ENCODE measurements at regions not wholly inside any gene's neighbourhood (a gene's known extent, or its start where the extent isn't known, plus 50 kb on each side); places are given as distances from the start of the nearest gene placed in this dataset.

GRCh38 chr4:135120195-135120594 is 918.6 kb upstream of the PABPC4L start:
- no peaks in the 10 kb centered on the region for H3K36me3 ChIP-seq (ENCODE audit: control insufficient read depth in 2 of 2, extremely low read depth in 1 of 2, insufficient read depth in 2 of 2, low read length in 2 of 2)
- H3K9ac ChIP-seq (replicated peaks; ENCODE audit: extremely low read depth, insufficient read depth, low read length), result no peak overlapping the region
- intact Hi-C loops (cut with micrococcal nuclease) (no loop called here), dilution Hi-C loops (cut with MboI; ENCODE audit: extremely low pct_ligation_motif_present, low sequenced_read_pairs) (no loop called here)
- CTCF ChIA-PET, result no interaction called here
- no peak overlapping the region for H2AFZ ChIP-seq (ENCODE audit: low read depth, low read length)
- POLR2A ChIA-PET, result no interaction called here
- FAIRE-seq (no peak), DNase-seq (ENCODE audit: low read depth, low spot score) (no peak)
- no peaks in the 10 kb centered on the region for H4K20me1 ChIP-seq (replicated peaks; ENCODE audit: control insufficient read depth, extremely low read depth, insufficient read depth, low read length)
- no peaks in the 10 kb centered on the region for H3K79me2 ChIP-seq (ENCODE audit: control insufficient read depth, insufficient read depth, low read length)
- TF ChIP-seq POLR2A (IDR thresholded peaks at IDR 0.05; ENCODE audit: low read depth, low read length) (no peak), POLR2AphosphoS5 (IDR thresholded peaks at IDR 0.05; ENCODE audit: insufficient read depth, low read depth, low read length) (no peak), JUN (IDR thresholded peaks at IDR 0.05; ENCODE audit: borderline replicate concordance, insufficient read depth, insufficient read length, low read depth) (no peak)
- no TSS peak for BruUV-seq (replicated peaks)
- no peak overlapping the region for H3K4me2 ChIP-seq (ENCODE audit: insufficient read depth, low read length)
- H3K9me1 ChIP-seq (replicated peaks; ENCODE audit: control insufficient read depth, extremely low read depth, insufficient read depth, low read length), result no peaks in the 10 kb centered on the region
- no peak overlapping the region for H3K4me3 ChIP-seq (replicated peaks in 1 of 3; ENCODE audit: insufficient read depth in 1 of 3, low read depth in 1 of 3, low read length in 3 of 3)
- H3K27ac ChIP-seq (ENCODE audit: insufficient read depth, low read depth, low read length), result no peak overlapping the region
- H3K4me1 ChIP-seq (ENCODE audit: control insufficient read depth, extremely low read depth, insufficient read depth, low read length), result no peaks in the 10 kb centered on the region
- H3K27me3 ChIP-seq (ENCODE audit: control insufficient read depth in 2 of 2, insufficient read depth in 2 of 2, low read length in 2 of 2), result no peaks in the 10 kb centered on the region
- no peaks in the 10 kb centered on the region for H3K9me3 ChIP-seq (replicated peaks; ENCODE audit: control insufficient read depth, insufficient read depth, low read length)

GRCh38 chr4:135114079-135114478 is 912.5 kb upstream of the PABPC4L start:
- no peaks in the 10 kb centered on the region for H3K27me3 ChIP-seq (ENCODE audit: control insufficient read depth in 2 of 2, insufficient read depth in 2 of 2, low read length in 2 of 2)
- intact Hi-C loops (cut with micrococcal nuclease) (no loop called here), dilution Hi-C loops (cut with MboI; ENCODE audit: extremely low pct_ligation_motif_present, low sequenced_read_pairs) (no loop called here)
- H3K79me2 ChIP-seq (ENCODE audit: control insufficient read depth, insufficient read depth, low read length), result no peaks in the 10 kb centered on the region
- H3K4me2 ChIP-seq (ENCODE audit: insufficient read depth, low read length), result no peak overlapping the region
- DNase-seq (ENCODE audit: low read depth, low spot score) (no peak), FAIRE-seq (no peak)
- H2AFZ ChIP-seq (ENCODE audit: low read depth, low read length), result no peak overlapping the region
- no peaks in the 10 kb centered on the region for H3K4me1 ChIP-seq (ENCODE audit: control insufficient read depth, extremely low read depth, insufficient read depth, low read length)
- H3K36me3 ChIP-seq (ENCODE audit: control insufficient read depth in 2 of 2, extremely low read depth in 1 of 2, insufficient read depth in 2 of 2, low read length in 2 of 2), result no peaks in the 10 kb centered on the region
- TF ChIP-seq POLR2A (IDR thresholded peaks at IDR 0.05; ENCODE audit: low read depth, low read length) (no peak), EZH2 (IDR thresholded peaks at IDR 0.05; ENCODE audit: borderline replicate concordance, low read depth, low read length, severe bottlenecking) (no peak), POLR2AphosphoS5 (IDR thresholded peaks at IDR 0.05; ENCODE audit: insufficient read depth, low read depth, low read length) (no peak), FOS (IDR thresholded peaks at IDR 0.05; ENCODE audit: borderline replicate concordance, insufficient read depth, low read length) (no peak), GATA2 (IDR thresholded peaks at IDR 0.05; ENCODE audit: insufficient read depth, insufficient read length, low read depth, low read length) (no peak), MYC (IDR thresholded peaks at IDR 0.05; ENCODE audit: low read depth, low read length) (no peak), JUN (IDR thresholded peaks at IDR 0.05; ENCODE audit: borderline replicate concordance, insufficient read depth, insufficient read length, low read depth) (no peak), MAX (IDR thresholded peaks at IDR 0.05; ENCODE audit: insufficient read depth, insufficient read length) (no peak)
- TF ChIP-seq, protein P1, sequence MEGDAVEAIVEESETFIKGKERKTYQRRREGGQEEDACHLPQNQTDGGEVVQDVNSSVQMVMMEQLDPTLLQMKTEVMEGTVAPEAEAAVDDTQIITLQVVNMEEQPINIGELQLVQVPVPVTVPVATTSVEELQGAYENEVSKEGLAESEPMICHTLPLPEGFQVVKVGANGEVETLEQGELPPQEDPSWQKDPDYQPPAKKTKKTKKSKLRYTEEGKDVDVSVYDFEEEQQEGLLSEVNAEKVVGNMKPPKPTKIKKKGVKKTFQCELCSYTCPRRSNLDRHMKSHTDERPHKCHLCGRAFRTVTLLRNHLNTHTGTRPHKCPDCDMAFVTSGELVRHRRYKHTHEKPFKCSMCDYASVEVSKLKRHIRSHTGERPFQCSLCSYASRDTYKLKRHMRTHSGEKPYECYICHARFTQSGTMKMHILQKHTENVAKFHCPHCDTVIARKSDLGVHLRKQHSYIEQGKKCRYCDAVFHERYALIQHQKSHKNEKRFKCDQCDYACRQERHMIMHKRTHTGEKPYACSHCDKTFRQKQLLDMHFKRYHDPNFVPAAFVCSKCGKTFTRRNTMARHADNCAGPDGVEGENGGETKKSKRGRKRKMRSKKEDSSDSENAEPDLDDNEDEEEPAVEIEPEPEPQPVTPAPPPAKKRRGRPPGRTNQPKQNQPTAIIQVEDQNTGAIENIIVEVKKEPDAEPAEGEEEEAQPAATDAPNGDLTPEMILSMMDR (IDR thresholded peaks at IDR 0.05; ENCODE audit: extremely low read depth in 1 of 2, insufficient read depth in 1 of 2, low read depth in 1 of 2, low read length in 2 of 2), result no peak
- no peaks in the 10 kb centered on the region for H3K9me1 ChIP-seq (replicated peaks; ENCODE audit: control insufficient read depth, extremely low read depth, insufficient read depth, low read length)
- ChIA-PET CTCF (no interaction called here), POLR2A (no interaction called here)
- no peak overlapping the region for H3K27ac ChIP-seq (ENCODE audit: insufficient read depth, low read depth, low read length)
- BruUV-seq (replicated peaks), result no TSS peak
- no peaks in the 10 kb centered on the region for H4K20me1 ChIP-seq (replicated peaks; ENCODE audit: control insufficient read depth, extremely low read depth, insufficient read depth, low read length)
- H3K9ac ChIP-seq (replicated peaks; ENCODE audit: extremely low read depth, insufficient read depth, low read length), result no peak overlapping the region
- H3K4me3 ChIP-seq (replicated peaks in 1 of 3; ENCODE audit: insufficient read depth in 1 of 3, low read depth in 1 of 3, low read length in 3 of 3), result no peak overlapping the region
- no peaks in the 10 kb centered on the region for H3K9me3 ChIP-seq (replicated peaks; ENCODE audit: control insufficient read depth, insufficient read depth, low read length)
